Type B pancreatic cell (in vitro differentiated cells): ENCODE measurements at regions not wholly inside any gene's neighbourhood (a gene's known extent, or its start where the extent isn't known, plus 50 kb on each side); places are given as distances from the start of the nearest gene placed in this dataset.

Experiments used
- DNase-seq: peaks from one replicate; pipeline ENCODE4 v3.0.0; 2021; ENCODE audit warnings: mixed read lengths; ENCODE audit not compliant: unreplicated experiment; ENCODE audit errors: extremely low spot score
- H3K27ac Mint-ChIP-seq: 2 replicates; pipeline ENCODE4 v1.8.0; 2021; ENCODE audit warnings: mild to moderate bottlenecking, mixed read lengths
- H3K27me3 Mint-ChIP-seq: 2 replicates; pipeline ENCODE4 v1.8.0; 2021; ENCODE audit warnings: mixed read lengths
- H3K36me3 Mint-ChIP-seq: 2 replicates; pipeline ENCODE4 v1.8.0; 2021; ENCODE audit warnings: mixed read lengths
- H3K4me1 Mint-ChIP-seq: one replicate; pipeline ENCODE4 v1.8.0; 2021; ENCODE audit warnings: mixed read lengths; ENCODE audit not compliant: unreplicated experiment
- H3K4me3 Mint-ChIP-seq: 2 replicates; pipeline ENCODE4 v1.8.0; 2021; ENCODE audit warnings: mild to moderate bottlenecking, mixed read lengths
- H3K9me3 Mint-ChIP-seq: 2 replicates; pipeline ENCODE4 v1.8.0; 2021; ENCODE audit warnings: mixed read lengths
- TF ChIP-seq, protein P1 (sequence below): fragments of 200-600 bp; sonication (generic); conservative IDR thresholded peaks from 2 replicates; pipeline ENCODE4 v1.5.0; 2021; ENCODE audit warnings: antibody characterized with exemption, mild to moderate bottlenecking

- no peaks in the 10 kb centered on the region for H3K36me3 Mint-ChIP-seq
- peaks cover 3% of the 10 kb centered on the region for H3K27me3 Mint-ChIP-seq
- TF ChIP-seq, protein P1, sequence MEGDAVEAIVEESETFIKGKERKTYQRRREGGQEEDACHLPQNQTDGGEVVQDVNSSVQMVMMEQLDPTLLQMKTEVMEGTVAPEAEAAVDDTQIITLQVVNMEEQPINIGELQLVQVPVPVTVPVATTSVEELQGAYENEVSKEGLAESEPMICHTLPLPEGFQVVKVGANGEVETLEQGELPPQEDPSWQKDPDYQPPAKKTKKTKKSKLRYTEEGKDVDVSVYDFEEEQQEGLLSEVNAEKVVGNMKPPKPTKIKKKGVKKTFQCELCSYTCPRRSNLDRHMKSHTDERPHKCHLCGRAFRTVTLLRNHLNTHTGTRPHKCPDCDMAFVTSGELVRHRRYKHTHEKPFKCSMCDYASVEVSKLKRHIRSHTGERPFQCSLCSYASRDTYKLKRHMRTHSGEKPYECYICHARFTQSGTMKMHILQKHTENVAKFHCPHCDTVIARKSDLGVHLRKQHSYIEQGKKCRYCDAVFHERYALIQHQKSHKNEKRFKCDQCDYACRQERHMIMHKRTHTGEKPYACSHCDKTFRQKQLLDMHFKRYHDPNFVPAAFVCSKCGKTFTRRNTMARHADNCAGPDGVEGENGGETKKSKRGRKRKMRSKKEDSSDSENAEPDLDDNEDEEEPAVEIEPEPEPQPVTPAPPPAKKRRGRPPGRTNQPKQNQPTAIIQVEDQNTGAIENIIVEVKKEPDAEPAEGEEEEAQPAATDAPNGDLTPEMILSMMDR, result no peak
- H3K9me3 Mint-ChIP-seq, result no peaks in the 10 kb centered on the region
- no peak overlapping the region for H3K27ac Mint-ChIP-seq
- DNase-seq, result no peak
- H3K4me3 Mint-ChIP-seq, result no peak overlapping the region
- H3K4me1 Mint-ChIP-seq, result peaks cover 21% of the 10 kb centered on the region
Measured at GRCh38 chr14:83129496-83129895, 1595.8 kb upstream of the SEL1L start.

DNA sequence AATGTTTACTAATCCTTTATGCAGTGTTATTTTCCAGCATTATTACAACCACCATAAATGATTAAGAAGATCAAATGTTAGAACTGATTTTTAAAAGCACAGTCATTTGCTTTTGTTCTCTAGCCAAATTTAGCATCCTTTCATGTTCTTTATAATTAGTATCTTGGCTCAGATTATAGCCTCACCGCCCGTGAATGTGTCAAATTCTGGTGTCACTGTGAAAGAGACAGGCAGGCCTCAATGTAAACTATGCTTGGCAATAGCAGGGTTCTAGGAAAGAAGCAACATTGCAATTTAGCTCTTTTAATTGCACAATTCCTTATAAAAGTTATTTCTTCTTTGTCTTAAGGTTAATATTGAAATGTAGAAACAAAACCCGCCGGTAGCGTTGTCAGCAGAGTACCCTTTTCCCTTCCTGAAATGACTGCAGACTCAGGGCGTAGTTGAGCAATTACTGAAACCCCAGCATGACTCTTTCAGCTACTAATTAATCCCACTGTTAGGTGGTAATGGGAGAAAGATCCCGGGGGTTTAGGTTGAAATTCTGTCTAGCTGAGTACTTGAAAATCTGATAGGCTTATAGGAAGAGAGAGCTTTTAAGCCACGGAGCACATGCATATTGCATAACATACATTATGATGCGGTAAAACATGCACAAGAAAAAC, 1600.5 kb upstream of the SEL1L start:
- Mint-ChIP-seq H3K27ac (no peak overlapping the region), H3K4me1 (peaks cover 13% of the 10 kb centered on the region), H3K9me3 (no peaks in the 10 kb centered on the region), H3K27me3 (peaks cover 3% of the 10 kb centered on the region), H3K36me3 (no peaks in the 10 kb centered on the region), H3K4me3 (no peak overlapping the region)
- TF ChIP-seq, protein P1, result no peak
- no peak for DNase-seq

- peaks cover 6% of the 10 kb centered on the region for H3K9me3 Mint-ChIP-seq
- no peak overlapping the region for H3K27ac Mint-ChIP-seq
- no peaks in the 10 kb centered on the region for H3K27me3 Mint-ChIP-seq
- H3K4me3 Mint-ChIP-seq, result no peak overlapping the region
- DNase-seq, result no peak
- H3K4me1 Mint-ChIP-seq, result no peaks in the 10 kb centered on the region
- no peaks in the 10 kb centered on the region for H3K36me3 Mint-ChIP-seq
- TF ChIP-seq, protein P1, result no peak
Measured at GRCh38 chr14:83140756-83141155, 1607.1 kb upstream of the SEL1L start.

GRCh38 chr14:83147006-83147405, 1613.4 kb upstream of the SEL1L start:
- Mint-ChIP-seq H3K27me3 (no peaks in the 10 kb centered on the region), H3K9me3 (peaks cover 14% of the 10 kb centered on the region), H3K4me1 (no peaks in the 10 kb centered on the region), H3K27ac (no peak overlapping the region), H3K36me3 (no peaks in the 10 kb centered on the region), H3K4me3 (no peak overlapping the region)
- TF ChIP-seq, protein P1, result no peak
- no peak for DNase-seq

DNA sequence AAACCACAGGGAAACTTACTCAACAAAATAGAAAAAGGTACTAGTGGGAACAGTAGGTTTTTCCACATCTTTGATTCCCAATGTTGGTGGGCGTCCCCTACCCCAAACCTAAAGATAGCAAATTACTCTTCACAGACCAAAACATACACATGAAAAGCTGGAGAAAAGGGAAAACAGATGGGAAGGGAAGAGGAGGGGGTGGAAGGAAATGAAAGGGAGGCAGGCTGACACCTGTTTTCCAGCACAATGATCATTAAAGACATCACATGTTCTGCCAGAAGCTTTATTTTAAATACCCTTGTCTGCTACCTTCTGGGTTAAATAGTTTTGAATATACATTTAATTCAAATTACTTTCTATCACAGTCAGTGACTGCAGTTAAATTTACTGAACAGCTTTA, 1617.9 kb upstream of the SEL1L start:
- Mint-ChIP-seq H3K27ac (no peak overlapping the region), H3K4me3 (no peak overlapping the region), H3K36me3 (no peaks in the 10 kb centered on the region), H3K27me3 (no peaks in the 10 kb centered on the region), H3K9me3 (peaks cover 13% of the 10 kb centered on the region), H3K4me1 (no peaks in the 10 kb centered on the region)
- no peak for DNase-seq
- TF ChIP-seq, protein P1, result no peak
